Adrenal gland (tissue), 5 donors: ENCODE measurements at regions not wholly inside any gene's neighbourhood (a gene's known extent, or its start where the extent isn't known, plus 50 kb on each side); places are given as distances from the start of the nearest gene placed in this dataset.

ENCODE experiments used
- POLR2A ChIP-seq, 2 donors: fragments of 450-650 bp; IDR thresholded peaks; one replicate each; pipeline ENCODE4 v1.6.1; 2017; ENCODE audit warnings: antibody characterized with exemption in 2 of 2, mild to moderate bottlenecking in 2 of 2, moderate library complexity in 1 of 2
- TF ChIP-seq, protein P1 (sequence below), 6 experiments: fragments of 450-650 bp in 4 of 6; fragments of 200-600 bp in 2 of 6; sonication (generic) in 1 of 6; IDR thresholded peaks; 1 replicate in 5 of 6; 2 replicates in 1 of 6; pipeline versions ENCODE4 v1.5.1 to v1.8.0; 2016 to 2021; ENCODE audit warnings: antibody characterized with exemption in 6 of 6, mild to moderate bottlenecking in 2 of 6, moderate library complexity in 1 of 6
- donor health status: DM: no; HTN: no; CAD: no.

DNA sequence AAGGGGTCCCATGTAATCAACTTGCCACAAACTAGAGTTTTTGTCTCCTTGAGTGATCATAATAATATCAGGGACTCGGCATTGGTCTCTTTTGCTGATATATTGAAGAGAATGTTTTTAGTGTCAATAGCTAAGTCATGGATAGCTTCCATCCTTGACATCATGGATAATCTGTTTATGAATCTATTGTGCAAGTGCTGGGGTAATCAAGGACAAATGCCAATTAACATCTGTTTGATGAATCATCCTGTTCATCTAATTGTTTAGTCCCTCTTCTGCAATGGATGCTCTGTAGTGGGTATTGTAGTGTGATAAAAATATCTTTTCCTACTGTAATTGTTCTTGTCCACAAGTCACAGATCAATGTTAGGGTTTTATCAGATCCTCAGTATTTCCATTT is 607.5 kb upstream of the SEMA6A start:
- TF ChIP-seq, protein P1, sequence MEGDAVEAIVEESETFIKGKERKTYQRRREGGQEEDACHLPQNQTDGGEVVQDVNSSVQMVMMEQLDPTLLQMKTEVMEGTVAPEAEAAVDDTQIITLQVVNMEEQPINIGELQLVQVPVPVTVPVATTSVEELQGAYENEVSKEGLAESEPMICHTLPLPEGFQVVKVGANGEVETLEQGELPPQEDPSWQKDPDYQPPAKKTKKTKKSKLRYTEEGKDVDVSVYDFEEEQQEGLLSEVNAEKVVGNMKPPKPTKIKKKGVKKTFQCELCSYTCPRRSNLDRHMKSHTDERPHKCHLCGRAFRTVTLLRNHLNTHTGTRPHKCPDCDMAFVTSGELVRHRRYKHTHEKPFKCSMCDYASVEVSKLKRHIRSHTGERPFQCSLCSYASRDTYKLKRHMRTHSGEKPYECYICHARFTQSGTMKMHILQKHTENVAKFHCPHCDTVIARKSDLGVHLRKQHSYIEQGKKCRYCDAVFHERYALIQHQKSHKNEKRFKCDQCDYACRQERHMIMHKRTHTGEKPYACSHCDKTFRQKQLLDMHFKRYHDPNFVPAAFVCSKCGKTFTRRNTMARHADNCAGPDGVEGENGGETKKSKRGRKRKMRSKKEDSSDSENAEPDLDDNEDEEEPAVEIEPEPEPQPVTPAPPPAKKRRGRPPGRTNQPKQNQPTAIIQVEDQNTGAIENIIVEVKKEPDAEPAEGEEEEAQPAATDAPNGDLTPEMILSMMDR (IDR thresholded peaks at IDR 0.05), result no peak
- no peak for TF ChIP-seq POLR2A (IDR thresholded peaks at IDR 0.05)
